OCI-LY7 (cell line): ENCODE measurements at regions not wholly inside any gene's neighbourhood (a gene's known extent, or its start where the extent isn't known, plus 50 kb on each side); places are given as distances from the start of the nearest gene placed in this dataset.

ENCODE experiments used
- BruUV-seq: library from RNA; stranded (reverse); fragments of 400-500 nt; replicated peaks from 2 replicates; lab custom pipeline; 2021; lab: Mats Ljungman, UMichigan
- CTCF ChIA-PET: fragments of 300-600 bp; sonication (Branson Sonifier 250); formaldehyde crosslinking; loops from one replicate; lab custom pipeline; 2022; ENCODE audit warnings: antibody characterized with exemption; ENCODE audit not compliant: unreplicated experiment; lab: Charles Lee
- POLR2A ChIA-PET: fragments of 300-600 bp; sonication (Branson Sonifier 250); formaldehyde crosslinking; loops from one replicate; lab custom pipeline; 2022; ENCODE audit warnings: antibody characterized with exemption; lab: Charles Lee
- DNase-seq: peaks from one replicate; pipeline ENCODE4 v3.0.0-alpha.2; 2015; ENCODE audit warnings: low spot score
- H2AFZ ChIP-seq: fragments of 200-600 bp; sonication (generic), shearing (Covaris generic); 2 replicates; pipeline ENCODE4 v1.6.1; 2014; ENCODE audit warnings: mild to moderate bottlenecking, antibody characterized with exemption, low read length, moderate library complexity
- H3K27ac ChIP-seq: fragments of 200-600 bp; sonication (generic); 2 replicates; pipeline ENCODE4 v1.5.1; 2014; ENCODE audit warnings: mixed run types, low read depth, mild to moderate bottlenecking, moderate library complexity, low read length, inconsistent platforms; ENCODE audit not compliant: poor library complexity, severe bottlenecking
- H3K36me3 ChIP-seq: fragments of 200-600 bp; sonication (generic); 2 replicates; pipeline ENCODE4 v1.6.1; 2014; ENCODE audit warnings: mild to moderate bottlenecking, antibody characterized with exemption, low read length, moderate library complexity, mixed read lengths; ENCODE audit not compliant: insufficient read depth
- H3K4me1 ChIP-seq: fragments of 200-600 bp; sonication (generic); 2 replicates; pipeline ENCODE4 v1.5.1; 2014; ENCODE audit warnings: mild to moderate bottlenecking, low read length; ENCODE audit not compliant: insufficient read depth, poor library complexity, severe bottlenecking
- H3K4me2 ChIP-seq: fragments of 200-600 bp; sonication (generic); 2 replicates; pipeline ENCODE4 v1.6.1; 2014; ENCODE audit warnings: mild to moderate bottlenecking, low read length
- H3K4me3 ChIP-seq: fragments of 200-600 bp; sonication (generic); 2 replicates; pipeline ENCODE4 v1.5.1; 2014; ENCODE audit warnings: mild to moderate bottlenecking, low read depth, low read length; ENCODE audit not compliant: poor library complexity, severe bottlenecking
- H3K79me2 ChIP-seq: fragments of 200-600 bp; sonication (generic); 2 replicates; pipeline ENCODE4 v1.6.1; 2016; ENCODE audit warnings: low read depth, mild to moderate bottlenecking, low read length, moderate library complexity, mixed read lengths; ENCODE audit not compliant: insufficient read depth
- H3K9me2 ChIP-seq: fragments of 200-600 bp; sonication (generic); 2 replicates; pipeline ENCODE4 v1.6.1; 2016; ENCODE audit warnings: mild to moderate bottlenecking, low read length, mixed read lengths; ENCODE audit not compliant: insufficient read depth
- H3K9me3 ChIP-seq: fragments of 200-600 bp; sonication (generic); 2 replicates; pipeline ENCODE4 v1.6.1; 2014; ENCODE audit warnings: mild to moderate bottlenecking, mixed run types, low read length, mixed read lengths
- H4K20me1 ChIP-seq: fragments of 200-600 bp; sonication (generic); 2 replicates; pipeline ENCODE4 v1.6.1; 2014; ENCODE audit warnings: mild to moderate bottlenecking, antibody characterized with exemption, low read length, moderate library complexity, mixed read lengths; ENCODE audit not compliant: insufficient read depth
- CTCF ChIP-seq: fragments of 200-600 bp; sonication (generic); conservative IDR thresholded peaks from 2 replicates; pipeline ENCODE4 v1.5.1; 2014; ENCODE audit warnings: mild to moderate bottlenecking, antibody characterized with exemption, low read length, moderate library complexity, mixed read lengths
- EZH2phosphoT487 ChIP-seq: fragments of 200-600 bp; sonication (generic); IDR thresholded peaks from 2 replicates; pipeline ENCODE4 v1.6.1; 2018; ENCODE audit warnings: low read depth, borderline replicate concordance, mild to moderate bottlenecking, mixed run types, antibody characterized with exemption, low read length, moderate library complexity, mixed read lengths
- intact Hi-C: fragments of 100-400 bp; cut with micrococcal nuclease; formaldehyde crosslinking; loops from one replicate; pipeline ENCODE4 v1.10.0; 2022; ENCODE audit not compliant: unreplicated experiment

GRCh38 chrX:39850630-39851152 is 247.1 kb downstream of the BCOR start:
- no peaks in the 10 kb centered on the region for H3K9me3 ChIP-seq
- ChIA-PET CTCF (no interaction called here), POLR2A (interaction anchor here (0.5 kb wide), 1 partner anchor 638 kb away, joined by 5 read pairs; no protein-coding TSS in a partner anchor)
- H3K79me2 ChIP-seq, result no peaks in the 10 kb centered on the region
- TF ChIP-seq CTCF (no peak), EZH2phosphoT487 (no peak)
- H3K27ac ChIP-seq, result no peak overlapping the region
- no peaks in the 10 kb centered on the region for H3K36me3 ChIP-seq
- no peak overlapping the region for H3K4me2 ChIP-seq
- no peak overlapping the region for H2AFZ ChIP-seq
- intact Hi-C loops, result no loop called here
- H3K4me1 ChIP-seq, result peaks cover 22% of the 10 kb centered on the region
- no peak overlapping the region for H3K4me3 ChIP-seq
- H4K20me1 ChIP-seq, result no peaks in the 10 kb centered on the region
- no TSS peak for BruUV-seq
- no peak for DNase-seq
- H3K9me2 ChIP-seq, result no peaks in the 10 kb centered on the region

GRCh38 chrX:39851745-39852455 is 245.9 kb downstream of the BCOR start:
- no peaks in the 10 kb centered on the region for H3K79me2 ChIP-seq
- CTCF ChIA-PET, result no interaction called here
- H3K4me1 ChIP-seq, result peaks cover 27% of the 10 kb centered on the region
- no peak overlapping the region for H2AFZ ChIP-seq
- no peak overlapping the region for H3K4me3 ChIP-seq
- DNase-seq, result no peak
- no TSS peak for BruUV-seq
- intact Hi-C loops, result no loop called here
- H3K9me3 ChIP-seq, result no peaks in the 10 kb centered on the region
- H3K36me3 ChIP-seq, result no peaks in the 10 kb centered on the region
- H3K9me2 ChIP-seq, result no peaks in the 10 kb centered on the region
- TF ChIP-seq EZH2phosphoT487 (no peak), CTCF (no peak)
- H3K27ac ChIP-seq, result no peak overlapping the region
- H3K4me2 ChIP-seq, result no peak overlapping the region
- POLR2A ChIA-PET, result interaction anchor here (0.6 kb wide), 1 partner anchor 18 kb away, joined by 3 read pairs; no protein-coding TSS in a partner anchor
- no peaks in the 10 kb centered on the region for H4K20me1 ChIP-seq

DNA sequence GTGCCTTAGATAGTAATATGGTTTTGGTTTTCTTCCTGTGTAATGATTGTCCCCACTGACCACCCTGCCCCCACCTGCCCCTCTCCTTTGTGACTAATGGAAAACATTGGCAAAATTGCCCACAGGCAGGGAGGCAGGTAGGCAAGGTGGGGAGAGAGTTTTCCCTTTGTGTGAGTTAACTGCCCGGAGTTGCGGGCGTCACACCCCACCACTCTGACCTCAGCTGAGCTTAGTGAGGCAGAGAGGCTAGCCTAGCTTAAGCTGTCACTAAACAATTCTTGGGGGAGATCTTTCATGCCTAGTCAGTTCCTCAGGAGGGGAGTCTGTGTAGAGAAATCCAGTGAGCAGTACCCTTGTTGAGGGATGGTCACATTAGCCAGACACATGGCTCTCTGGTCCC is 245.3 kb downstream of the BCOR start:
- Histone ChIP-seq H3K4me3 (no peak overlapping the region), H3K79me2 (no peaks in the 10 kb centered on the region), H3K9me3 (no peaks in the 10 kb centered on the region), H4K20me1 (no peaks in the 10 kb centered on the region), H3K36me3 (no peaks in the 10 kb centered on the region), H3K27ac (no peak overlapping the region), H3K4me1 (peaks cover 28% of the 10 kb centered on the region), H2AFZ (no peak overlapping the region), H3K4me2 (no peak overlapping the region), H3K9me2 (no peaks in the 10 kb centered on the region)
- BruUV-seq, result no TSS peak
- intact Hi-C loops, result no loop called here
- no peak for DNase-seq
- CTCF ChIA-PET, result no interaction called here
- no peak for TF ChIP-seq EZH2phosphoT487
- no peak for TF ChIP-seq CTCF
- POLR2A ChIA-PET, result no interaction called here
